HG03565 (cell line): ENCODE measurements at regions not wholly inside any gene's neighbourhood (a gene's known extent, or its start where the extent isn't known, plus 50 kb on each side); places are given as distances from the start of the nearest gene placed in this dataset.

Experiments
- ATAC-seq: cut with Tn5 transposase; IDR thresholded peaks from one replicate; pipeline ENCODE4 v1.9.1; 2021; ENCODE audit warnings: mild to moderate bottlenecking, moderate library complexity; ENCODE audit not compliant: unreplicated experiment

DNA sequence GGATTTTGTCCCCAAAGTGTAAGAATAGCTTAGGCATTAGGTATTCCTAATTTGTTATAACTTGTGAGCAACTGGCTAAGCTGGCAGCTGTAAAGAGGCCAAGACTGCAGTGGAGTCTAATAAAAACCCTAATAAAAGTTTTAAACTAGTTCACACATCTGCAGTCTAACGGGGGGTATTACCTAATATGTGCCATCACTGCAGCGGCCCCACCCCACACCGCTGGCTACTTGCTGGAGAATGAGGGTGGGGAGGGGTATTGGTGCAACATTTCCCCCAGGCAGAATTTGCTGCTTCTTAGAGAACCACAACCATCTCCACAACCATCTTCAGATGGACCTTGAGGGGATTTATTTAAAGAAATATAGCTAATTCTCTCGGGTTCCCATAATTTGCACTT lies 135.0 kb downstream of the ZC3H11B start:
- ATAC-seq, result no peak

DNA sequence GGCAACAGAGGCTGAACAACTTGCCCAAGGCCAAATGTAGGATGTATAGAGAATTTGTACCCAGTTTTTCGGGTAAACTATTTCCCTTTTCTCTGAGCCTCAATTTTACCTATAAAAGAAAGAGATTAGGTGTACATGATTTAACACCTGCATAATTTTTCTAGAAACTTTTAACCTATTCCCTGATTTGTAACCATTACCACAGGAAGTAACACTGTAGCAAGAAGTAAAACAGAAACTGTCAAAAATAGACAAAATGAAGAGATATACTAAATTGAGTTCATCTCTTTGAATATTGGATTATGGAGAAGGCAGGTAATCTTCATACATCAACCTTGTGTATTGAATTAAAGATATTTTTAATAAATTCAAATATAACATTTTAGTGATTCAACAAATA lies 136.2 kb downstream of the ZC3H11B start:
- ATAC-seq, result peak; percentile 30

DNA sequence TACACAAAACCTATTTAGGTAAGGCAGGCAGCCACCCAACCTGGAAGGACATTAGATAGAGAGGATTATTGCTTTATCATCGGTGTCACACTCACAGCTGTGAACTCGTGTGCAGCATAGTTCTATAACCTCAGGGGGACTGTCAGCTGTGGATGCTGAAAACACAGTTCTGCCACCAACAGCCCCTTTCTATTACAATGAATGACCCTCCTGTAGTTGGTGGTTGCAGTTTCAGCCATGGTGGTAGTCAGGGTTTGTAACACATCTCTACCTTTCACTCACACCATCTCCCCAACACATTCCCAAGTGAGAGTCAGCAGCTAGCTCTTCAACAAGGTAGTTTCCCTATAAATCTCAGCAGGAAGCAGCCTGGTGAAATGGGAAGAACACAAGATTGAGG lies 136.8 kb downstream of the ZC3H11B start:
- peak; percentile 72 for ATAC-seq

DNA sequence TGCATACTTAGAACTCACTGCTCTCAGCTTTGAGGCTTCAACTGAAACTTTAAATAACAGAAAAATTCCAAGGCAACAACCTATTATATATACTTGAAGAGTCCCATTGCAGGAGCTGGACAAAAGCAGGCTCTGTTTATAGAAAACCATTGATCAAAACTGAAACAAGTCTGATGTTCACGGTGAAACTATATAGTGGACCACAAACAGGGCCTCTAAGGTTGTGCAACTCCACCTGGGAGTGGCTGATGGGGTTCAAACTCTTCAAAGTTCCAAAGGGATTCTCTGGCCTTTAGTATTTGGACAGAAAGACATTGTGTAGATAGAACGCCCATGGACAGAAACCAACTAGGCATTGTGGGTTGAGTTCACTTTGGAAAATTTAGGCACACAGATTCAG lies 140.3 kb downstream of the ZC3H11B start:
- peak; percentile 27 for ATAC-seq

DNA sequence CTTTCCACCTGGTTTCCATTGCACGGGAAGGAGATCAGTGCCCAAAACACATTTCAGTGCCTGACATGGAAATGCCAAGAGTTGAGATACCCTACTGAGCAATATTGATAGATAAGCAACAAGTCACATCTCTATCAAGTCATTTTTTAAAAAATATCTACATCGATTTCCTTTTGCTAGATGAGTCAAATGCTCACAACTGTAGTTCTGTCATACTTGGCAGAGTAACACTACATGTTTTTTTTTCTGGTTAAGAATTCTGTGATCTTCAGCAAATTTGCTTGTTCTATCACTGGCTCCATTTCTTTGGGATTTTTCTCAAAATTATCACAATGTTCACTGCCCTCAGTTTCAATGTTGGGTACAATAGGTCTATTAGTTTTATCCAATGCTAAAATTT lies 145.4 kb downstream of the ZC3H11B start:
- ATAC-seq, result no peak

DNA sequence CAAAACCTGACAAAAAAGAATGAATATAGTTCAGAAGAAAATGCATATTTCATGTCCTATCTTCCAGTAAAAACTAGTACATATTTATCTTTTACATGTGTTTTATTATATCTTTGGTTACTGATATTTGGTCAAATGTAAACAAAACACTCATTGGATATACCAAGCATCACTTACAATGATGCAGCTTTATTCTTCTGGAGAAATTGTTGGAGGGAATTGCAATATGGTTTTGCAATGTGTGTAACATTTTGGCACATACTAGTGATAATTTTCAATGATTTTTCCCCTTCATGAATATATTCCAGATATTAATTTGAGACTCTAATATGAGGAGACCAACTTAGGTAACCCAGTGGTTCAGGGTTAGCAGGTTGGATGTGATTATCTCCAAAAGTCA lies 146.1 kb downstream of the ZC3H11B start:
- ATAC-seq, result no peak

DNA sequence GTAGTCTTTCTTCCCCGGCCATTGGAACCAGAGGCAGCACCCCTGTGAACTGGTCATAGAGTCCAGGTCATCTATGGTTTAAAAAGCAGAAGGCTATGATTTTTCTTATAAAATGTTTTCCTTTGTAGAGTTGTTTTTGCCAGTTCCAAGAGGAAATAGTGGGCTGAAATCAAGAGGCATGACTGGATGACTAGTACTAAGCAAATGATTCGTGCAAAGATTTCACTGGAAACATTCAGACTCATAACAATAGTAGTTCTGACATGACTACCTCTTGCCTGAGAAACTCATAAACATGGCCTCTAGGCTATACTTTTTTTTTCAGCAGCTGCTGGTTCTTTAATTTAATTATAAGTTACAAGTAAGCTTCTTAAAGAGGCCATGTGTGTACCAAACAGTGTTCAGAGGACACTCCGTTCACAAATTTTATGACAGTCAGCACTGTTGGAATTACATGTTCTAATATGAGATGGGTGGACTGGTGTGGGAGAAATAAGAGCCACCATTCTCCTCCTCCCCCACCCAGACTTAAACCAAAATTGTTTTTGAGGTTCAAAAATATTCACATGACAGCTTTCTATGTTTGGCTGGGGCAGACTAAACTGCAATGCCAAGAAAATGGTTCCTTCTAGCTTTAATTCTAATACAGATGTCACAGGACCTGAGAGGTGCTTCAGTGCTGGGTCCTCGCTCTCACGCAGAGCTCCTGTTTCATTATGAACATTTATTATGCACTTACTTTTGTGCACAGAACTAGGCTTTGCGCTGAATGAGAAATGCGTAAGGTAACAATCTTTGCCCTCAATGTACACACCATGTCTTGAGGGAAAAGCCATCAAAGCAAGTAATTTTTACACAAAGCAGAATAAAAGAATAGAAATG lies 147.5 kb downstream of the ZC3H11B start:
- ATAC-seq, result peak; percentile 59

DNA sequence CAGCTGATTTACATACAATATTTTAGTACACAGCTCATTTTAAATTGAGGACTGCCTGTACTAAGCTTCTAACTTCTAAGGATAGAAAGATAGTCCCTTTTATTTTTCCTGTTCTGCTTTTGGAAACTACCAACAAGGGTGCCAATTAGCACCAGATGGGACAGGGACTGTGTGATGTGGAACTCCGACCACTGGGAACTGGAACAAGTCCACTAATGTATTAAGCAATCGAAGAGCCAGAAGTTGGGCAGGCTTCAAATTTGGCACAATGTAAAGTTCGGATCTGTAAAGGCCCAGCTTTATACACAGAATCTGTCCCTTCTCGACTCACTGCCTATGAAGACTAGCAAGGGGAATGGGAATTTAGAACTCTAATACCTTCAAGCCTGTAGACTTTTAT lies 149.3 kb downstream of the ZC3H11B start:
- ATAC-seq, result no peak

DNA sequence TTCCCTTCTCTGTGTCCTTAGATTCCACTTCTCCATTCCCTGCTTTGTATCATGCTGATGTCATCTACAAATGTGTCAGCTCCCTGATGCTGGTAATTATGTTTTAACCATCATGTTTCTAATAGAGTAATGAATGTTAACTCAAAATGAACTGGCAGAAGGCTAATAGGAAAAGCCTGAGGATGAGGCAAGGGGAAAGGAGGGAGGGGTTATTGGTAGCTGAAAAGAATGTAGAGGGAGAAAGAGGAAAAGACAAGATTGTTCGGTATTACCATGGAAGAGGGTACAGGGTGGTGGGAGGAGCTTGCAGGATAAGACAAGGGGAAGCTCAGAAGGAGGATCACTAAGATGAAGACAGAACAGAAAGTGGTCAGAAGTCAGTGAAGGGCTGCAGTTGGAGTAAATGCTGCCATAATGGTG lies 150.9 kb downstream of the ZC3H11B start:
- no peak for ATAC-seq

DNA sequence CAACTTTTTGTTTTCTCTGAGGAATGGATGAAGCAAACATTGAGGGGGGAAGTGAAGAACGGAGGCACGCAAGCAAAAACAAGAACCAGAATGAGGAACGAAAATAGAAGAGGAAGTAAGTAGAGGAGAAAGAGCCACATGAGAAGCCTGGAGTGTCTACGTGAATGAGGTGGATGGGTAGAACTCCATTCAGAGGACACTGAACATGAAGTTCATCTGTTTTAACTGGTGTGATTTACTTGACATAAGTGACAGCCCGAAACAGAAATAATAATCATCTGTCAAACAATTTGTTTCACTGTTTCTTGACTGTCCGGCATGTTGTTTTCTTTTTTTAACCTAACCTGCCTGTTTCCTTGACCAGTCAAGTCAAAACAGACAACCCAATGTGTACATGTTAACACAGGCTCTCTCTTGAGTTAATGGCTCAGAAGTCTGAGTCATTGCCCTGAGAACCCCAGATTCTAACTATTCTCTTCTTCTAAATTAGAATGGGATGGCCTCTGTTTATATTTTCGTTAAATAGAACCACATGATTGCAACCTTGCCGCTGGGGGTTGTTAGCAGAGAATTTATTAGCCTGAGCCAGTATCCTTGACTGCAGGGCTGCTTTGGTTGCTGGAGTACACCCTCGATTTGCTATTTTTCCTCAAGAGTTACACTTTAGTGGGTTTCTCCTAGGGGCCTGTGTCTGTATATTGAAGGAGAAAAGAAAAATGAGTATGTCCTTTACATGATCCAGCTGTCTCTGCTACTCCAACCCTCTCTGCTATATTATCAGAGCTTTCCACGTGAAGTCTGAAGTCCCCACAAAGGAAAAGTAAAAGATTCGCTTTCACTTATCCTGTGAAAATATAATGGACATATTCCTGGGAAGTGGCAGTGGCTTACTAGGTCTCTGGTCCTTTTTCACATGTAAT lies 151.7 kb downstream of the ZC3H11B start:
- peak; percentile 65 for ATAC-seq

DNA sequence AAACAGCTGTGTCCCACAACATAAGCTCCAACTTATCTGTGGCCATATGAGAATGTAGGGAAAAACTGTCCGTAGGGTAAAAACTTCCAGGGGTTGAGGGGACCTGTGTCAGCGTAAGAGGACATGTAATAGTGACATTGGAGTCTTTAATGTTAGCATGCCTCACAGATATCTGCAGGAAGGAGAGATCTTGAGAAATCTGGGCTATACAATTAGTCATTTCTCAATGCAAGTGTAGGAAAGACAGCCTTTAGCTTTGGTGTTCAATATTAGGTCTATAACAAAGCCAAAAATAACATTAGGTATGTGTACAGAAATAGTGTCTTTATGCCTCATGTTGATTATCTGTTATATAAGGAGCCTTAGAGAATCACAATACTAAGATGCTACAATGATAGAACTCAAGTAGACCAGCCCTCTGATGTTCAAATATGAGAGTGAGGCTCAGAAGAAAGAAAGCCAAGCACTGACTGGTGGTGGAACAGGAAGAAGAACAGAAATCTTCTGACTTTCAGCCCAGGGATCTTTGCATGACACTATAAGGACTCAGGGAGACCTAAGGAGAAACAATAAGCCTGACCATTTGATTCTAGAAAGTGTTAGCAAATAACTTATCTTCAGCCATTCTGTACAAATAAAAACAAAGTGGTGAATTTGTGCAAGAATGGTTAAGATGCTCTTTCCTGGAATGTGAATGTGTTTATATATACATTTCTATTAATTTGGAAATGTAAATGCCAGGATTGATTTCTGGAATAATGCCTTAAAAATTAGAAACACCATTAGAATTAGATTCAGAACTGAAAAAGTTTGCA lies 152.6 kb downstream of the ZC3H11B start:
- no peak for ATAC-seq

DNA sequence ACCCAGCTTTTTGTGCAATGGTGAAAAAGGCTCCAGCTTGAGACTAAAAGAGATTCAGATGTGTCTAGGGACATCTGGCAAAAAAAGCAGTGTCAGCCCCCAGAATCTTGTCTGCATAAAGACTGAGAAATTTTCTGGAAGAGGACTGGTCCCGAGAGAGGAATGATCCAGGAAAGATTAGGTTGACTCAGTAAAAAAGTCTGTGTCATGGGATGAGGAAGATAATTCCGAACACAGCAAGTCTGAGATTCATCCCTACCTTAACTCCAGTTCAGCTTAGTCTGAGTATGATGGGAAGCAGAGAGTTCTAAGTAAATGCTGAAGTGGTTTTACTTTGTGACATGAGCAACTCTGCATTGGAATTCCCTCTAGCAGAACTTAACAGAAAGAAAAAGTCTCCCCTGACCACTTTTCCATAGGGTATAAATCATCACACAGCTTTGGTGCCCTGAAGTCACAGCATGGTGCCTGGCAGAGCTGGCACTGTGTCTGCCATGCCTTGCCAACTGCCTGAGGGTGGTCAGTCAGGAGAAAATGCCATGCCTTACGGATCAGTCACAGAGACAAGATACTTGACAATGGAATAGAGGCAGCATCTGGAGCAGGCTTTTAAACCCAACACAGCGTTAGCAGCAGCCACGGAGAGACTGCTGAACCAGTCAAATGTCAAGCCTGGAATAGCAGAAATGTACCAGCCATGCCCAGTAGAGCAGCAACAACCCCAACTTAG lies 153.4 kb downstream of the ZC3H11B start:
- no peak for ATAC-seq

DNA sequence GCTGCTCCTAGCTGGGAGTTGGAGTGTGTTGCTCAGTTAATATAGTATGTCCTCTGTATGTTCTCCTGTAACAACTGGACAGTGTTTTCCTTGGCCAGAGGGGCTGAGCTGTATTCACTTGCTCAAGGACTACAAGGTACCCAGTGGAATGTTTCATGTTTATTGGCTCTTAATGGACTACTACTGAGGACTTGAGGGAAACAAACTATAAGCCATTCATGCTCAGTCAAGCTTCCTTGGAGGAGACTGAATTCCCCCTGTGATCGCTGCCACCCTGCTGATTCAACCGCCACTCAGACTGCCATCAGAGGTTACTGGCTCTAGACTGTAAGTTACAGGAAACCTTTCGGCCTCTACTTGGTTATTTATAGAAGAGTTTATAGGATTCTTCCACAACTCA lies 166.6 kb downstream of the ZC3H11B start:
- no peak for ATAC-seq

DNA sequence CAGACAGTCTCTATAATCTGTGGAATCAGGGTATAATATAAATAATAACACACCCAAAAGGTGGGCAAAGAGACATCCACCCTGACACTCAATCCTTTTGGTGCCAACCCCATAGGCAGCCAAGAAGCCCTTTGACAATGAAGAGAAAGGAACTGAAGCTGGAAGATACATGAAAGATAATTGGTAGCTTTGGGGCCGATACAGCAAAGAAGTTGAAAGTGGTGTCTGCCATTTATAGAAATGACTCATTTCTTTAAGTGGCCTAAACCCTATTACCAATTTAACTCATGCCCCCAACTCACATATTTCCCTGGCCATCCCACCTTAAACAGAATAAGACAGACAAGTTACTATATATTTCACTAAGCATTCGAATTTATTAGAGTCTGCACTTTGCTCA lies 167.0 kb downstream of the ZC3H11B start:
- no peak for ATAC-seq

DNA sequence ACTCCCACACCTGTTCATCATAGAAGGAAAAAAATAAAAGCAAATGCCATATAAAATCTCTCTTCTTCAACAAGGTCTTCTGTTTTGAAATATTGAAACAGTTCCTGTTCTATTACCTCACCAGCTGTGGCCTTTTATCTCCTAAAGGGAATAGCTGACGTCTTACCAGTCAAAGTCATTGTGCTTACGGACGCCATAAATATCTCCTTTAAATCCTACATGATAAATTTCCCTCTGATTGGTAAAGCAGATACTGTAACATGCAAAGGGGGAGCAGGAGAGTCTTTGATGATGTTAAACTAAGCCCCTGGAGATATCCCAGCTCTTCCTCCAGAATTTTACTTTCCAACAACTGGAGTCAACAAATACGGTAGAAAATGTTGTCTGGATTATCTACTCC lies 168.4 kb downstream of the ZC3H11B start:
- no peak for ATAC-seq

DNA sequence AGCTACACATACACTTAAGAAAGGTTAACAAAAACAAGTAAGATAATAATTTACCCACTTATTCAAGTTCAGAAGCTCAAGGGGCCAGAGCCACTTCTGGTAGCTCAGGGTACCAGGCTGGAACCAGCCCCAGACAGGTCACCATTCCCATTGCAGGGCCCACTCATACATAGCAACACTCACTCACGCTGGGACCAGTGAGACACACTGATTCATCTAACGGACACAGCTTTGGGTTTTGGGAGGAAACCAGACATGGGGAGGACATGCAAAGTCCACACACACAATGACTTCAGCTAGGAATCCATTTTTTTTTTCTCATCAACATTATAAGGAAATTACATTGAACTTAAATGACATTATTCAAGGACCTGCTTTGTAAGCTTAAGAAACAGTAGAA lies 169.1 kb downstream of the ZC3H11B start:
- ATAC-seq, result no peak

DNA sequence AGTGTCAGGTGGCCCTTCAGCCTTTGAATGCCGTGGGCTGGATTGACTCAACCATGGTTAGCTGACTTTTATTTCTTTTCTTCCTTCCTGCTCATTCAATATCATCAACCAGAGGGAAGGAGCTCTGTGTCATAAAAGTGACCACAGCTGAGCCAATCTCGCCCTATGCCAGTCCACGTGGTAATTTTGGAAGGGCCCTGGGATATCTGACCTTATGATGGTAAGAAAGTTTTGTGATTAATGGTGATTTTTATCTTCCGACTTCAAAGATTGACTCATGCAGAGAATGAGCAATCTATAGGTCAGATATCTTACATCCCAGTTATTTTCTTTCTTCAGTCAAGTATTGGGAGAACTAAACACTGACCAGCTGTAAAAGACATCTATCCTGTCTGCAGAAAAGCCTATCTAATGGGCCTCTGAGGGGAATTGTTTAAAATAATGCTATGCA lies 170.3 kb downstream of the ZC3H11B start:
- no peak for ATAC-seq

DNA sequence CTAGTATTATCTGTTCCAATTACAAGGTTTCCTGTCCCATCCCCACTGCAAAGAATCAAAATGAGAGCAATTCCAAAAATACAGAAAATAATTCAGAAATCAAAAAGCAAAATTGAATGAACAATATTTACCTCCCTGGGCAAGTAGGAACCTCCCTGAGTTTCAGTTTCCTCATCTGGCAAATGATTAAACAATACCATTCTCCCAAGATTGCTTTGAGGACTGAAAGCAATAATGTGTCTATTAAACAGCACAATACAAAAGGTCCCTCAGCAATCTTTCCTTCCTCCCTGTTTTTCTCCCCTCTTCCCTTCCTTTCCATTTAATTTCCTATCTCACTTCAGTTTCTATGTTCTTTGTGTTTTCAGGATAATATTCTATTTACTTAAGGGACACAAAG lies 171.0 kb downstream of the ZC3H11B start:
- ATAC-seq, result no peak

DNA sequence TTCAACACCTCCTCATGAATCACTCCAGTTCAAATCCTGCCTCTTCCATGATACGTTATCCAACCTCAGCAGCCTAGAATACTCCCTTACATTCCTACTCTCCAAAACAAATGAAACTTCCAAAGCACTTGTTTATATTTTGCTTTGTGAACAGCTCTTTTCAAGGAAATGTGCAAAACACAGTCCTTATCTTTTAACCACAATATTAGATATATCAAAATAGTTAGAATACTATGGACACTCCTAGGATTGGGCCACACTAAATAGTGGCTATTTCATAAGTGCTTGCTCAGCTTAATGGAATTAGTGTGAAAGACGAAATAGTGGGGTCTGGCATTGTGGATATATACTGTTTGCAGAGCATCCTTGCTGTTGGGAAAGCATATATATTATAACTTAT lies 173.5 kb downstream of the ZC3H11B start:
- ATAC-seq, result no peak

DNA sequence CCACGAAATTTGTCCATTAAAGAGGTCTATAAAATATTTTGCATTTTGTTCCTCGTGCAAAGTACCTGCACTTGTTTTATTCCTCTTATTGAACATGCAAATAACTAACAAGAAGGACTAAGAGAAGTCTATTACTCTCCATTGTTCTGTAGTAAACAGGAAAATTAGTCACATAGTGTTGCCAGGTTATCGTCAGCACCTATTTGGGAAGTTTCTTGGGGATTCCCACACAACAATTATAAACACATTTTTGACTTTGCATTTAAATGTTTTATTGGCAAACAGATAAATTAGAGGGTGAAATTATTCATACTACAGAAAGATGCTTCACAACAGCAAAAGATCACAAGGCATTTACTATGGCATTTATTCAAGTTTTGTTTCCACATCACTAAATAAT lies 174.5 kb downstream of the ZC3H11B start:
- no peak for ATAC-seq
